ENCODE measurements at regions not wholly inside any gene's neighbourhood (a gene's known extent, or its start where the extent isn't known, plus 50 kb on each side); places are given as distances from the start of the nearest gene placed in this dataset.
A peak's percentile ranks its signal among the peaks of the same experiment; 100 is the strongest.

DNA sequence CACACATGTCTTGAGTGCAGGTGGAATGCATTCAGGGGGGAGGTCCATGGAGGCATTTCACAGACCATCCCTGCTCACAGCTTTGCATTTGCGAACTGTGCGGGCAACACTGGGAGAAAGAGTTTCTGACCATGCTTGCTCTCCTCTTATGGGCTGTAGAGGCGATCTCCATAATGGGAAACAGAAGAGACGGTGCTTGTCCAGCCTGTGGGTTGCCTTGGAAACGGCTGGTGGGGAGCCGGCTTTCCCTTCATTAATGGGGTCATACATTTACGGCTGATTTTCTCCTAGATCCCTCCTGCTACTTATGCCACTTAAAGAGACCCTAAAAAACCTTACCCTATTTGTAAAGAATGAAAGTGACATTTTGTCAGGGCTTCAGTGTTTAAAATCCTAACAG is 147.4 kb downstream of the SOX11 start:
- H3K4me1 ChIP-seq, result no peaks in the 10 kb centered on the region
- no peak for DNase-seq

GRCh38 chr2:5841126-5841525 is 148.9 kb downstream of the SOX11 start:
- Histone ChIP-seq H3K27ac (no peak overlapping the region), H3K9me3 (no peaks in the 10 kb centered on the region), H3K36me3 (no peaks in the 10 kb centered on the region), H3K27me3 (no peaks in the 10 kb centered on the region), H3K4me3 (no peak overlapping the region), H3K4me1 (no peaks in the 10 kb centered on the region)
- DNase-seq, result no peak
- no peak for ATAC-seq
- no peak for TF ChIP-seq CTCF (IDR thresholded peaks at IDR 0.05)
- intact Hi-C loops (cut with DNase I), result no loop called here

More for the DNA sequence above, 147.4 kb downstream of the SOX11 start:
- H3K9me3 ChIP-seq, result no peaks in the 10 kb centered on the region
- intact Hi-C loops (cut with DNase I), result no loop called here
- no peak for TF ChIP-seq CTCF (IDR thresholded peaks at IDR 0.05)
- H3K27me3 ChIP-seq, result no peaks in the 10 kb centered on the region
- H3K27ac ChIP-seq, result no peak overlapping the region
- no peaks in the 10 kb centered on the region for H3K36me3 ChIP-seq
- ATAC-seq, result no peak
- no peak overlapping the region for H3K4me3 ChIP-seq

DNA sequence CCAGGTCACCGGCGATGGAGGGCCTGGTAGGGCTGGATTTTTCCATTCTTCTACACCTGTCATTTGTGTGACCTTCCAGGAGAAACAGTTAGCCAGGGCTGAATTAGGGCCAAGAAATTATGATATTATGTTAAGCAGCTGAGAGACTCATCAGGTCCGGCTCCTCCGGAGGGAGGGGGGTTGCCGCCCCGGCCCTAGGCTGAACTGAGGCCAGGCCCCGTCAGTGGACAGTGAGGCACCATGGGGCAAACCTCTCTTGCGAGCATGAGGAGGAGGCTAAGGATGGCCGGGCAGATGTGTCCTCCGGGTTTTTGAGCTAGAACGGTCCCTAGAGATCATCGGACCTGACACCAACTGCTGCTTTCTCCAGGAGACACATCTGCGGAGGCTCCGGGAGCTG is 150.1 kb downstream of the SOX11 start:
- Histone ChIP-seq H3K4me1 (no peaks in the 10 kb centered on the region), H3K9me3 (no peaks in the 10 kb centered on the region), H3K36me3 (no peaks in the 10 kb centered on the region), H3K4me3 (no peak overlapping the region), H3K27me3 (no peaks in the 10 kb centered on the region), H3K27ac (no peak overlapping the region)
- intact Hi-C loops (cut with DNase I), result no loop called here
- no peak for DNase-seq
- ATAC-seq, result no peak
- TF ChIP-seq CTCF (IDR thresholded peaks at IDR 0.05), result no peak

DNA sequence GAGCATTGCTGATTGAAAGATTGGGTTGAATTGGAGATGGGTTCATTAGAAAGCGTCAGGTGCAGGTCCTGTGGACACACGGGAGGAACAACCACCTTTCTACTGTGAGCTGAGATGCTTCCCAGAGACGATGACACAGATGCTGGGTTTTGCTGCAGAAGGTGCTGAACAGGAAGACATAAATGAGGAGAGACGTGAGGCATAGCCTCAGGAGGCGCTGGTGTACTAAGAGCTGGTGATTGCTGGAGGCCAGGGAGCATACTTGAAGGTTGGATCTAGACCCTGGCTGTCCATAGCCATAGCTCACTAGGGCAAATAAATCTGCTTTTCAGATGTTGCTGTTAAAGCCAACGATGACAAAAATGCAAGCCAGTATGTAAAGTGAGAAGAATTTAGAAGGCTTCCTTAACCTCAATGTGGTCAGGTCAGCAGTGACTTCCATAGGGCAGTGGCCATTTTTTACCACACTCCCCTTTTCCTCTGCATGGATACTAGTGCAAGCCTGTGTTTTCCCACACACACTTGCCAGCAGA is 153.7 kb downstream of the SOX11 start:
- no peak for DNase-seq
- Histone ChIP-seq H3K9me3 (no peaks in the 10 kb centered on the region), H3K27me3 (no peaks in the 10 kb centered on the region), H3K36me3 (no peaks in the 10 kb centered on the region), H3K27ac (no peak overlapping the region), H3K4me3 (no peak overlapping the region), H3K4me1 (no peaks in the 10 kb centered on the region)
- ATAC-seq, result no peak
- intact Hi-C loops (cut with DNase I), result no loop called here
- TF ChIP-seq CTCF (IDR thresholded peaks at IDR 0.05), result no peak

DNA sequence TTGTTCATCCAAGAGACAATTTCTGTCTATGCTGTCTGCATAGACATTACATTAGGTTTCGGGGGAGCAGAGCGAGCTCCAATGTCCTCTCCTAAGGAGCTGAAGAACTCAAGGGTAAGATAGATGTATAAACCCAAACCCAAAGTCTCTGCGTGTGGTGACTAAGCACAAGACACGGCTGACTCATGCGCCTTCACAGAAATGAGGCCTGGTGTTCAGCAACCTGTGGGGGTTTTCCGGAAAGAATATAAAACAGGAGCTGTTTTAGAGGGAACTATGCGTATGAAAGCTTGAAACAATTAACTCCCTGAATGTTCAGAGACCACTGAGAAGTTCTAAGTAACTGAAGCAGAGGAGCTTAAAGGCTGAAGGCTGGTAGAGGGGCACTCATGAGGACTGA is 154.7 kb downstream of the SOX11 start:
- ATAC-seq (no peak), DNase-seq (no peak)
- Histone ChIP-seq H3K9me3 (no peaks in the 10 kb centered on the region), H3K27ac (no peak overlapping the region), H3K27me3 (no peaks in the 10 kb centered on the region), H3K36me3 (no peaks in the 10 kb centered on the region), H3K4me3 (no peak overlapping the region), H3K4me1 (no peaks in the 10 kb centered on the region)
- intact Hi-C loops (cut with DNase I), result no loop called here
- no peak for TF ChIP-seq CTCF (IDR thresholded peaks at IDR 0.05)

- intact Hi-C loops (cut with DNase I), result no loop called here
- Histone ChIP-seq H3K4me3 (no peak overlapping the region), H3K36me3 (no peaks in the 10 kb centered on the region), H3K27ac (peak overlapping the region; percentile 36), H3K9me3 (no peaks in the 10 kb centered on the region), H3K27me3 (no peaks in the 10 kb centered on the region), H3K4me1 (no peaks in the 10 kb centered on the region)
- peak; percentile 87 for ATAC-seq
- no peak for DNase-seq
- TF ChIP-seq CTCF (IDR thresholded peaks at IDR 0.05), result no peak
Measured at GRCh38 chr2:5849562-5849961, 157.4 kb downstream of the SOX11 start.
